H1 (cell line): ENCODE measurements at regions not wholly inside any gene's neighbourhood (a gene's known extent, or its start where the extent isn't known, plus 50 kb on each side); places are given as distances from the start of the nearest gene placed in this dataset.

Experiments
- CTCF ChIA-PET: fragments of 300-600 bp; sonication (Branson Sonifier 250); formaldehyde crosslinking; loops from one replicate; lab custom pipeline; 2021; ENCODE audit not compliant: partially characterized antibody; lab: Charles Lee
- POLR2A ChIA-PET: fragments of 300-600 bp; sonication (Branson Sonifier 250); formaldehyde crosslinking; loops from one replicate; lab custom pipeline; 2021; ENCODE audit warnings: inconsistent platforms; ENCODE audit not compliant: partially characterized antibody; lab: Charles Lee
- DNase-seq, 2 experiments: peaks; one replicate each; pipeline versions ENCODE4 v3.0.0 to v3.0.0-alpha.2; 2010 to 2022; ENCODE audit warnings: low spot score in 2 of 2, low read depth in 1 of 2, mixed read lengths in 1 of 2
- FAIRE-seq: peaks from 2 replicates; lab custom pipeline; 2011; peaks lifted over from hg19 to GRCh38; lab: Jason Lieb, UNC
- H2AFZ ChIP-seq: 2 replicates; pipeline ENCODE4 v1.8.1; 2012; ENCODE audit warnings: low read length, inconsistent platforms
- H2AK5ac ChIP-seq: 2 replicates; pipeline ENCODE4 v1.6.1; 2013; ENCODE audit warnings: low read depth, low read length
- H2BK120ac ChIP-seq: replicated peaks from 2 replicates; pipeline ENCODE3; 2013; ENCODE audit warnings: low read depth, low read length, inconsistent platforms
- H2BK12ac ChIP-seq: 2 replicates; pipeline ENCODE4 v1.6.1; 2013; ENCODE audit warnings: low read depth, low read length
- H2BK15ac ChIP-seq: 2 replicates; pipeline ENCODE4 v1.6.1; 2013; ENCODE audit warnings: low read length
- H2BK20ac ChIP-seq: 2 replicates; pipeline ENCODE4 v1.6.1; 2013; ENCODE audit warnings: low read length
- H2BK5ac ChIP-seq: 2 replicates; pipeline ENCODE4 v1.6.1; 2013; ENCODE audit warnings: low read depth, low read length
- H3K14ac ChIP-seq: 2 replicates; pipeline ENCODE4 v1.6.1; 2013; ENCODE audit warnings: inconsistent platforms; ENCODE audit not compliant: insufficient read length
- H3K18ac ChIP-seq: 2 replicates; pipeline ENCODE4 v1.6.1; 2013; ENCODE audit warnings: low read length; ENCODE audit errors: extremely low read depth
- H3K23ac ChIP-seq: 2 replicates; pipeline ENCODE4 v1.6.1; 2013; ENCODE audit warnings: inconsistent platforms; ENCODE audit not compliant: insufficient read length
- H3K23me2 ChIP-seq: 2 replicates; pipeline ENCODE4 v1.6.1; 2013; ENCODE audit warnings: low read depth, low read length
- H3K27ac ChIP-seq: 2 replicates; pipeline ENCODE4 v1.6.1; 2011; ENCODE audit warnings: low read depth, low read length, inconsistent platforms
- H3K27me3 ChIP-seq, 4 experiments: replicated peaks in 1 of 4; 1 replicate in 1 of 4; 2 replicates in 3 of 4; pipeline versions ENCODE4 v1.6.1 to v1.8.1; 2011 to 2013; ENCODE audit warnings: low read length in 3 of 4, mild to moderate bottlenecking in 3 of 4, inconsistent platforms in 2 of 4, mixed read lengths in 2 of 4, moderate library complexity in 1 of 4; ENCODE audit not compliant: control insufficient read depth in 3 of 4, insufficient read depth in 3 of 4; ENCODE audit errors: extremely low read depth in 1 of 4
- H3K36me3 ChIP-seq, 4 experiments: 2 replicates each; pipeline versions ENCODE4 v1.6.1 to v1.8.1; 2011 to 2013; ENCODE audit warnings: mild to moderate bottlenecking in 4 of 4, low read length in 3 of 4, moderate library complexity in 2 of 4, control low read depth in 1 of 4, inconsistent platforms in 1 of 4; ENCODE audit not compliant: insufficient read depth in 4 of 4, control insufficient read depth in 2 of 4
- H3K4ac ChIP-seq: replicated peaks from 2 replicates; pipeline ENCODE3; 2013; ENCODE audit warnings: low read length, low read depth, mixed read lengths, inconsistent platforms; ENCODE audit not compliant: insufficient read length
- H3K4me1 ChIP-seq, 4 experiments: replicated peaks in 1 of 4; 1 replicate in 1 of 4; 2 replicates in 3 of 4; pipeline versions ENCODE4 v1.6.1 to v1.8.1; 2011 to 2013; ENCODE audit warnings: low read length in 3 of 4, inconsistent platforms in 2 of 4, mixed read lengths in 1 of 4; ENCODE audit not compliant: insufficient read depth in 4 of 4, control insufficient read depth in 3 of 4
- H3K4me2 ChIP-seq, 2 experiments: 2 replicates each; pipeline versions ENCODE4 v1.6.1 to v1.8.1; 2011 to 2013; ENCODE audit warnings: low read depth in 2 of 2, low read length in 2 of 2, control low read depth in 1 of 2, inconsistent platforms in 1 of 2, mild to moderate bottlenecking in 1 of 2; ENCODE audit not compliant: insufficient read depth in 1 of 2
- H3K4me3 ChIP-seq, 4 experiments: fragments of 200-600, 300-600 bp in 1 of 4; sonication (generic), shearing (Covaris generic), sonication (Bioruptor Twin) in 1 of 4; 2 replicates each; pipeline versions ENCODE4 v1.5.1 to v1.8.1; 2011 to 2016; ENCODE audit warnings: low read length in 4 of 4, low read depth in 3 of 4, control low read depth in 2 of 4, inconsistent platforms in 2 of 4, mild to moderate bottlenecking in 2 of 4, mixed read lengths in 1 of 4, moderate library complexity in 1 of 4; ENCODE audit not compliant: insufficient read depth in 2 of 4; ENCODE audit errors: extremely low read depth in 1 of 4
- H3K56ac ChIP-seq: replicated peaks from 2 replicates; pipeline ENCODE3; 2013; ENCODE audit warnings: low read depth, mild to moderate bottlenecking, mixed read lengths, low read length, inconsistent platforms; ENCODE audit not compliant: insufficient read length
- H3K79me1 ChIP-seq: 2 replicates; pipeline ENCODE4 v1.6.1; 2013; ENCODE audit warnings: low read depth, low read length, control low read depth
- H3K79me2 ChIP-seq, 2 experiments: 2 replicates each; pipeline versions ENCODE4 v1.6.1 to v1.8.1; 2012 to 2013; ENCODE audit warnings: low read length in 2 of 2, mild to moderate bottlenecking in 2 of 2, inconsistent platforms in 1 of 2; ENCODE audit not compliant: insufficient read depth in 2 of 2, control insufficient read depth in 1 of 2
- H3K9ac ChIP-seq, 4 experiments: replicated peaks in 1 of 4; 1 replicate in 1 of 4; 2 replicates in 3 of 4; pipeline versions ENCODE4 v1.6.1 to v1.8.1; 2011 to 2013; ENCODE audit warnings: low read depth in 3 of 4, low read length in 3 of 4, control low read depth in 2 of 4, mild to moderate bottlenecking in 2 of 4, moderate library complexity in 2 of 4, inconsistent platforms in 1 of 4; ENCODE audit errors: extremely low read depth in 1 of 4
- H3K9me3 ChIP-seq, 2 experiments: 2 replicates each; pipeline versions ENCODE4 v1.6.1 to v1.8.1; 2012 to 2013; ENCODE audit warnings: mild to moderate bottlenecking in 2 of 2, moderate library complexity in 2 of 2, control low read depth in 1 of 2, inconsistent platforms in 1 of 2, low read depth in 1 of 2, low read length in 1 of 2, mixed read lengths in 1 of 2; ENCODE audit not compliant: insufficient read depth in 2 of 2
- H4K20me1 ChIP-seq, 2 experiments: replicated peaks in 1 of 2; 2 replicates each; pipeline versions ENCODE3 to v1.8.1; 2011 to 2013; ENCODE audit warnings: inconsistent platforms in 2 of 2, low read length in 2 of 2, mild to moderate bottlenecking in 1 of 2; ENCODE audit not compliant: insufficient read depth in 2 of 2, control insufficient read depth in 1 of 2
- H4K5ac ChIP-seq: 2 replicates; pipeline ENCODE4 v1.6.1; 2013; ENCODE audit warnings: low read length, low read depth, mixed read lengths, inconsistent platforms; ENCODE audit not compliant: insufficient read length
- H4K8ac ChIP-seq: 2 replicates; pipeline ENCODE4 v1.8.0; 2013; ENCODE audit warnings: mild to moderate bottlenecking, moderate library complexity, low read length, inconsistent platforms; ENCODE audit not compliant: insufficient read depth; ENCODE audit errors: extremely low read depth
- H4K91ac ChIP-seq: replicated peaks from 2 replicates; pipeline ENCODE3; 2013; ENCODE audit warnings: low read length, mixed read lengths, inconsistent platforms; ENCODE audit not compliant: insufficient read length
- CEBPB ChIP-seq: IDR thresholded peaks from 2 replicates; pipeline ENCODE4 v1.6.1; 2012; ENCODE audit warnings: low read depth, low read length
- CREB1 ChIP-seq: IDR thresholded peaks from 2 replicates; pipeline ENCODE4 v1.6.1; 2012; ENCODE audit warnings: inconsistent platforms
- CTBP2 ChIP-seq: IDR thresholded peaks from 2 replicates; pipeline ENCODE4 v1.7.0; 2011; ENCODE audit warnings: borderline replicate concordance, mild to moderate bottlenecking, moderate library complexity, mixed read lengths, low read length; ENCODE audit not compliant: insufficient read depth, insufficient read length
- EGR1 ChIP-seq: IDR thresholded peaks from 2 replicates; pipeline ENCODE4 v1.6.1; 2011; ENCODE audit warnings: low read depth, low read length, borderline replicate concordance
- PHF8 ChIP-seq: fragments of 200-600 bp; sonication (generic); conservative IDR thresholded peaks from 2 replicates; pipeline ENCODE4 v1.7.1; 2012; ENCODE audit warnings: low read depth, mild to moderate bottlenecking, inconsistent platforms, low read length, moderate library complexity
- POLR2A ChIP-seq, 2 experiments: IDR thresholded peaks; 1 replicate in 1 of 2; 2 replicates in 1 of 2; pipeline ENCODE4 v1.6.1; 2011; ENCODE audit warnings: low read depth in 2 of 2, low read length in 2 of 2, mild to moderate bottlenecking in 2 of 2; ENCODE audit errors: control extremely low read depth in 1 of 2
- WGBS, 2 experiments: shearing (Covaris generic) in 1 of 2; methylation state at CpG; one replicate each; pipeline versions ENCODE4 v1.1.6 to v1.1.7; 2013 to 2015; ENCODE audit warnings: low lambda C conversion rate in 2 of 2, mixed read lengths in 2 of 2, inconsistent platforms in 1 of 2, low coverage in 1 of 2, missing lambda C conversion rate in 1 of 2; ENCODE audit not compliant: insufficient replicate concordance in 2 of 2, insufficient coverage in 1 of 2, insufficient read length in 1 of 2; ENCODE audit errors: extremely low coverage in 1 of 2, missing lambda C conversion rate in 1 of 2; 5-methylcytosine and 5-hydroxymethylcytosine counted together
- TF ChIP-seq, protein P1 (sequence below): IDR thresholded peaks from 2 replicates; pipeline ENCODE4 v1.6.1; 2011; ENCODE audit warnings: low read depth, mild to moderate bottlenecking, low read length; ENCODE audit not compliant: insufficient read depth

DNA sequence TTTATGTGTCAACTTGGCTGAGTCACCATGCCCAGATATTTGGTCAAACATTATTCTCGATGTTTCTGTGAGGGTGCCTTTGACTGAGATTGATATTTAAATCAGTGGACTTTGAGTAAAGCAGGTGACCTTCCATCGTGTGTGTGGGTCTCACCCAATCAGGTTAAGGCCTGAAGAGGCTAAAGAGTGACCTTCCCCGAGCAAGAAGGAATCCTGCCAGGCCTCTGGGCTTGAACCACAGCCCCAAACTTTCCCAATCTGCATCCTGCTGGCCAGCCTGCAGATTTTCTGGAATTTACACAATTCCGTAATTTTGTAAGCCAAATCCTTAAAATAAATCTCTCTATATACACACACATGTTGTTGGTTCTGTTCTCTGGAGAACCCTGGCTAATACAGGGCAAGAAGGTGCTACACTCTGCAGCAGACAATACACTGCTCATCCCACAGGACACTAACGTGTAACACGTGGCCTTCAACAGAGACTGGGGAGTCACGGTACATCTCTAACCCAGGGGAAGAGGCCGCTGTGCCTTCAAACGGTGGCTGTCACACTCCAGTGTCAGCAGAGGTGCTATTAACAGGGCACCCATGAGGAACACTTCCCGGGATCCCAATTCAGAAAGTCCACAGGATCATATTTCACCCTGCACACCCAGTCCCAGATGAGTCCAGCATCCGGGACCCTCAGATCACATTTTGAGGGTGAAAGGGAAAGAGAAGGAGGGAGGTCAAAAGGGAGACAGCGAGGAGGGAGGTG, 113.1 kb upstream of the ID2 start:
- POLR2A ChIA-PET: interaction anchor here (0.6 kb wide), 1 partner anchor 136 kb away, joined by 3 read pairs; no protein-coding TSS in a partner anchor
- TF ChIP-seq CEBPB (no peak), PHF8 (no peak), CREB1 (no peak), POLR2A (IDR thresholded peaks at IDR 0.05; ENCODE audit: control extremely low read depth in 1 of 2, low read depth in 2 of 2, low read length in 2 of 2) (no peak), EGR1 (no peak), CTBP2 (no peak)
- TF ChIP-seq, protein P1, sequence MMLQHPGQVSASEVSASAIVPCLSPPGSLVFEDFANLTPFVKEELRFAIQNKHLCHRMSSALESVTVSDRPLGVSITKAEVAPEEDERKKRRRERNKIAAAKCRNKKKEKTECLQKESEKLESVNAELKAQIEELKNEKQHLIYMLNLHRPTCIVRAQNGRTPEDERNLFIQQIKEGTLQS: no peak

More for the DNA sequence above, 113.1 kb upstream of the ID2 start:
- H3K79me1 ChIP-seq: no peaks in the 10 kb centered on the region
- H4K91ac ChIP-seq: no peak overlapping the region
- no peaks in the 10 kb centered on the region for H4K20me1 ChIP-seq
- peaks cover 0 to 12% (median 5%) of the 10 kb centered on the region in 4 experiments; a peak in 6 of 7 replicates for H3K4me1 ChIP-seq
- no peak overlapping the region for H3K9ac ChIP-seq
- WGBS, 2 experiments: 92% methylated on average over 12 of the region's 12 CpGs; no CpG with 5 or more reads in 1 of the 2 experiments
- no peak overlapping the region for H4K8ac ChIP-seq
- no peak overlapping the region for H3K14ac ChIP-seq
- no peak overlapping the region for H3K4ac ChIP-seq
- no peaks in the 10 kb centered on the region for H3K79me2 ChIP-seq
- no peak overlapping the region for H2AK5ac ChIP-seq
- no peak overlapping the region for H3K23ac ChIP-seq
- no peak overlapping the region for H3K4me2 ChIP-seq
- H2BK5ac ChIP-seq: no peak overlapping the region
- H2BK120ac ChIP-seq: no peak overlapping the region
- CTCF ChIA-PET: no interaction called here
- no peak overlapping the region for H4K5ac ChIP-seq
- no peak overlapping the region for H3K56ac ChIP-seq
- H2BK12ac ChIP-seq: no peak overlapping the region
- no peak for DNase-seq
- H3K36me3 ChIP-seq: no peaks in the 10 kb centered on the region
- H3K27ac ChIP-seq: no peak overlapping the region
- no peaks in the 10 kb centered on the region for H3K23me2 ChIP-seq
- no peaks in the 10 kb centered on the region for H3K9me3 ChIP-seq
- H3K27me3 ChIP-seq: no peaks in the 10 kb centered on the region
- no peak overlapping the region for H2BK15ac ChIP-seq
- H3K18ac ChIP-seq: no peak overlapping the region
- FAIRE-seq: no peak
- no peak overlapping the region for H3K4me3 ChIP-seq
- no peak overlapping the region for H2AFZ ChIP-seq
- no peak overlapping the region for H2BK20ac ChIP-seq
